ENCODE measurements at regions not wholly inside any gene's neighbourhood (a gene's known extent, or its start where the extent isn't known, plus 50 kb on each side); places are given as distances from the start of the nearest gene placed in this dataset.

GRCh38 chr6:168906391-168906790 lies 347.3 kb downstream of the THBS2 start:
- TF ChIP-seq CTCF (IDR thresholded peaks at IDR 0.05) (no peak), POLR2A (IDR thresholded peaks at IDR 0.05) (no peak)
